ENCODE measurements at regions not wholly inside any gene's neighbourhood (a gene's known extent, or its start where the extent isn't known, plus 50 kb on each side); places are given as distances from the start of the nearest gene placed in this dataset.

- Histone ChIP-seq H3K27me3 (no peaks in the 10 kb centered on the region), H3K4me3 (no peak overlapping the region), H3K4me1 (peaks cover 0 to 3% (median 0%) of the 10 kb centered on the region in 3 donors), H3K36me3 (no peaks in the 10 kb centered on the region), H3K9me3 (peaks cover 0 to 3% (median 0%) of the 10 kb centered on the region in 3 donors), H3K27ac (peak overlapping the region in 3 of 4 donors; percentile 40 to 44 (median 40))
- TF ChIP-seq POLR2AphosphoS5 (IDR thresholded peaks at IDR 0.05) (peak; percentile 32), POLR2A (IDR thresholded peaks at IDR 0.05) (no peak), EP300 (IDR thresholded peaks at IDR 0.05) (no peak)
- TF ChIP-seq, protein P1, sequence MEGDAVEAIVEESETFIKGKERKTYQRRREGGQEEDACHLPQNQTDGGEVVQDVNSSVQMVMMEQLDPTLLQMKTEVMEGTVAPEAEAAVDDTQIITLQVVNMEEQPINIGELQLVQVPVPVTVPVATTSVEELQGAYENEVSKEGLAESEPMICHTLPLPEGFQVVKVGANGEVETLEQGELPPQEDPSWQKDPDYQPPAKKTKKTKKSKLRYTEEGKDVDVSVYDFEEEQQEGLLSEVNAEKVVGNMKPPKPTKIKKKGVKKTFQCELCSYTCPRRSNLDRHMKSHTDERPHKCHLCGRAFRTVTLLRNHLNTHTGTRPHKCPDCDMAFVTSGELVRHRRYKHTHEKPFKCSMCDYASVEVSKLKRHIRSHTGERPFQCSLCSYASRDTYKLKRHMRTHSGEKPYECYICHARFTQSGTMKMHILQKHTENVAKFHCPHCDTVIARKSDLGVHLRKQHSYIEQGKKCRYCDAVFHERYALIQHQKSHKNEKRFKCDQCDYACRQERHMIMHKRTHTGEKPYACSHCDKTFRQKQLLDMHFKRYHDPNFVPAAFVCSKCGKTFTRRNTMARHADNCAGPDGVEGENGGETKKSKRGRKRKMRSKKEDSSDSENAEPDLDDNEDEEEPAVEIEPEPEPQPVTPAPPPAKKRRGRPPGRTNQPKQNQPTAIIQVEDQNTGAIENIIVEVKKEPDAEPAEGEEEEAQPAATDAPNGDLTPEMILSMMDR (IDR thresholded peaks at IDR 0.05), result no peak
- peak; percentile 74 for ATAC-seq
- WGBS, 2 donors (ENCODE audit: low coverage in 1 of 2), result 20 to 23% methylated on average over 2 of the region's 2 CpGs
Observed at GRCh38 chr18:56233595-56233994, 404.8 kb downstream of the TXNL1 start.

- 78 to 79% methylated on average over 3 to 5 of the region's 5 CpGs for WGBS, 2 donors (ENCODE audit: low coverage in 1 of 2)
- H3K4me3 ChIP-seq, result no peak overlapping the region
- no peaks in the 10 kb centered on the region for H3K9me3 ChIP-seq
- no peaks in the 10 kb centered on the region for H3K36me3 ChIP-seq
- H3K27me3 ChIP-seq, result no peaks in the 10 kb centered on the region
- no peak for ATAC-seq
- H3K27ac ChIP-seq, result no peak overlapping the region
- TF ChIP-seq EP300 (IDR thresholded peaks at IDR 0.05) (no peak), POLR2AphosphoS5 (IDR thresholded peaks at IDR 0.05) (no peak), POLR2A (IDR thresholded peaks at IDR 0.05) (no peak)
- TF ChIP-seq, protein P1 (IDR thresholded peaks at IDR 0.05), result no peak
- H3K4me1 ChIP-seq, result no peaks in the 10 kb centered on the region
Observed at GRCh38 chr18:56226025-56226424, 412.4 kb downstream of the TXNL1 start.

DNA sequence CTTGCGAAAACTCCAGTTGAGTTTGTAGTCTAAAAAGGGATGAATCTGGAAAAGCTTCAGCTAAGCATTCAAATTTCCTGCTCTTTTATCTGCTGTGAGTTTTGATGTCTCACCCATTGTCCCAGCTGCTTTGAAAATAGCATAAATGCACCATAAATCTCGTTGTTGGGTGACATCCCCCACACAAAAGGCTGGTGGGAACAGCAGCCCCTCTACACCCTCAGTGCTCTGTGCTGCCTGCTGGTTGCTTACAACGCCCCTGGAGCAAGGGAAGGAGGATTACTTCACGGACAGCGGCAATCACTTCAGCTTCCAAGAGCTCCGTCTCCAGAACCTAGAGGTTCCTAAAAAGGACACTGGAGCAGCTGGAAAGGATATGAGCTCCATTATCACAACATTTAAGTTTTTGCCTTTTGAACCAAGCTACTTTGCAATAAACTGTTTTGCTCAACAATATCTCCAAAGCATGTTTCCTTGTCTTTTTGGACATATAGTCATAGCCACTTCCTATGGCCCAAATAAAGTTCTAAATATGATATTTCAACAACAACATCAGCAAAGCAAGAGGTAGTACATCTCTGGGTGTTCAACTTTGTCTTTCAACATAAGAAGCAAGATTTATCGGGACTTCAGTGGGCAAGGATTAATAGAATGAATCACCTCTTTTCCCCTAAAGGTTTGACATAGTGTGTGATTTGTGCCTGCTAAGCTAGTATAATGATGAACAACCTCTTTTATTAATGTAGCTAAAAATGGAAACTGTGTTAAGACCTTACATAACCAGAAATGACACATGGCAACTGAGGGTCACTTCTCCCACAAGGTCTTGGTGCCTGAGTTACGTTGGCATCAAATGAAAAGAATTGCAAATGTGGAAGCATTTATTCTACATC lies 413.5 kb downstream of the TXNL1 start:
- 69 to 73% methylated on average over 4 to 8 of the region's 8 CpGs for WGBS, 2 donors (ENCODE audit: low coverage in 1 of 2)
- ATAC-seq, result no peak
- Histone ChIP-seq H3K4me3 (no peak overlapping the region), H3K27me3 (no peaks in the 10 kb centered on the region), H3K4me1 (no peaks in the 10 kb centered on the region), H3K36me3 (no peaks in the 10 kb centered on the region), H3K27ac (no peak overlapping the region), H3K9me3 (no peaks in the 10 kb centered on the region)
- TF ChIP-seq POLR2AphosphoS5 (IDR thresholded peaks at IDR 0.05) (no peak), POLR2A (IDR thresholded peaks at IDR 0.05) (no peak), EP300 (IDR thresholded peaks at IDR 0.05) (no peak)
- TF ChIP-seq, protein P1 (IDR thresholded peaks at IDR 0.05), result no peak

GRCh38 chr18:56221195-56222065 lies 417.0 kb downstream of the TXNL1 start:
- H3K4me1 ChIP-seq, result no peaks in the 10 kb centered on the region
- no peak for ATAC-seq
- no peaks in the 10 kb centered on the region for H3K9me3 ChIP-seq
- no peak overlapping the region for H3K4me3 ChIP-seq
- H3K27ac ChIP-seq, result no peak overlapping the region
- TF ChIP-seq POLR2AphosphoS5 (IDR thresholded peaks at IDR 0.05) (no peak), POLR2A (IDR thresholded peaks at IDR 0.05) (no peak), EP300 (IDR thresholded peaks at IDR 0.05) (no peak)
- TF ChIP-seq, protein P1 (IDR thresholded peaks at IDR 0.05), result no peak
- no peaks in the 10 kb centered on the region for H3K36me3 ChIP-seq
- 80 to 92% methylated on average over 5 of the region's 5 CpGs for WGBS, 2 donors (ENCODE audit: low coverage in 1 of 2)
- no peaks in the 10 kb centered on the region for H3K27me3 ChIP-seq

All from gastroesophageal sphincter (tissue), 4 donors.